ENCODE measurements at regions not wholly inside any gene's neighbourhood (a gene's known extent, or its start where the extent isn't known, plus 50 kb on each side); places are given as distances from the start of the nearest gene placed in this dataset.

DNA sequence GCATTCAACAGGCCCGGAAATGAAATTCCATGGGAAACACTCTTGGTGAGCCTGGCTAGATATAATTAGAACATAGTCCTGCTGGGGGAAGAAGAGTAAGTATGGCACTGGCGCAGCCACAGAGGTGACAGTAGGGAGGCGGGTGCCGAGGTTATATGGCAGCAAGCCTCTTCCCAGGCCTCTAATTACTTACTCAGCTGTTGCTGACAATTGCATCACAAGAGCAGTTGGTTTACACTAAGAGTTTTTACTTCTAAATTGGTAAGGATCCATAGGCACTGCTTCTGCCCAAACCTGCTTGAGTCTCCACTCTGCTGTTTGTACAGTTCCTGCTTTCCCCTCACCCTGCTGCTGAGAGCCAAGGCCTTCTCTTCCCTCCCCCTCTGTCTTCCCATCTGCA, 93.3 kb upstream of the DUSP5 start:
- intact Hi-C loops (cut with micrococcal nuclease; ENCODE audit: unreplicated experiment): no loop called here
- H3K4me3 ChIP-seq (replicated peaks in 1 of 3; ENCODE audit: insufficient read depth in 1 of 3, low read depth in 2 of 3, low read length in 3 of 3): no peak overlapping the region
- POLR2A ChIA-PET: no interaction called here
- ATAC-seq (no peak), FAIRE-seq (no peak), DNase-seq (ENCODE audit: low spot score) (no peak)
- H3K79me2 ChIP-seq (ENCODE audit: insufficient read depth, low read length): no peaks in the 10 kb centered on the region
- 43% methylated on average over 4 of the region's 4 CpGs for WGBS (ENCODE audit: low lambda C conversion rate)
- no peaks in the 10 kb centered on the region; a peak in 1 of 5 replicates for H3K27me3 ChIP-seq (ENCODE audit: control insufficient read depth in 1 of 2, insufficient read depth in 2 of 2, low read length in 2 of 2)
- H3K36me3 ChIP-seq (replicated peaks in 1 of 2; ENCODE audit: control insufficient read depth in 1 of 2, insufficient read depth in 2 of 2, low read length in 2 of 2): no peaks in the 10 kb centered on the region
- no peak overlapping the region for H3K9ac ChIP-seq (ENCODE audit: insufficient read depth, low read depth, low read length)
- H4K20me1 ChIP-seq (ENCODE audit: insufficient read depth, low read length): no peaks in the 10 kb centered on the region
- no peak overlapping the region for H3K27ac ChIP-seq (ENCODE audit: extremely low read length, insufficient read depth, low read length)
- no peak overlapping the region for H2AFZ ChIP-seq (ENCODE audit: low read length)
- CTCF ChIA-PET (ENCODE audit: low intra/inter-chr PET ratio, low total read pairs): no interaction called here
- in situ Hi-C loops (cut with HindIII; ENCODE audit: extremely low pct_ligation_motif_present, low pct_unique_long_range_greater_than_20kb): no loop called here
- no TSS peak for BruUV-seq (replicated peaks)
- H3K9me3 ChIP-seq (ENCODE audit: low read length): no peaks in the 10 kb centered on the region
- TF ChIP-seq YY1 (IDR thresholded peaks at IDR 0.05; ENCODE audit: insufficient read depth, insufficient replicate concordance, low read depth, low read length): no peak
- no peak for TF ChIP-seq HNF4A (CRISPR knock-in tag; IDR thresholded peaks at IDR 0.05)
- no peak for TF ChIP-seq STAT5B (CRISPR knock-in tag; IDR thresholded peaks at IDR 0.05)
- TF ChIP-seq ZNF816 (CRISPR knock-in tag; IDR thresholded peaks at IDR 0.05; ENCODE audit: borderline replicate concordance): no peak
- no peak for TF ChIP-seq DNMT3B (CRISPR knock-in tag; conservative IDR thresholded peaks at IDR 0.05)
- TF ChIP-seq, protein P1, sequence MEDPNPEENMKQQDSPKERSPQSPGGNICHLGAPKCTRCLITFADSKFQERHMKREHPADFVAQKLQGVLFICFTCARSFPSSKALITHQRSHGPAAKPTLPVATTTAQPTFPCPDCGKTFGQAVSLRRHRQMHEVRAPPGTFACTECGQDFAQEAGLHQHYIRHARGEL (CRISPR knock-in tag; IDR thresholded peaks at IDR 0.05): no peak
- TF ChIP-seq, protein P2, sequence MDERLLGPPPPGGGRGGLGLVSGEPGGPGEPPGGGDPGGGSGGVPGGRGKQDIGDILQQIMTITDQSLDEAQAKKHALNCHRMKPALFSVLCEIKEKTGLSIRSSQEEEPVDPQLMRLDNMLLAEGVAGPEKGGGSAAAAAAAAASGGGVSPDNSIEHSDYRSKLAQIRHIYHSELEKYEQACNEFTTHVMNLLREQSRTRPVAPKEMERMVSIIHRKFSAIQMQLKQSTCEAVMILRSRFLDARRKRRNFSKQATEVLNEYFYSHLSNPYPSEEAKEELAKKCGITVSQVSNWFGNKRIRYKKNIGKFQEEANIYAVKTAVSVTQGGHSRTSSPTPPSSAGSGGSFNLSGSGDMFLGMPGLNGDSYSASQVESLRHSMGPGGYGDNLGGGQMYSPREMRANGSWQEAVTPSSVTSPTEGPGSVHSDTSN (CRISPR knock-in tag; IDR thresholded peaks at IDR 0.05): no peak
- TF ChIP-seq ZMAT3 (CRISPR knock-in tag; conservative IDR thresholded peaks at IDR 0.05): no peak
- no peak for TF ChIP-seq ARNT (IDR thresholded peaks at IDR 0.05)
- TF ChIP-seq, protein P3, sequence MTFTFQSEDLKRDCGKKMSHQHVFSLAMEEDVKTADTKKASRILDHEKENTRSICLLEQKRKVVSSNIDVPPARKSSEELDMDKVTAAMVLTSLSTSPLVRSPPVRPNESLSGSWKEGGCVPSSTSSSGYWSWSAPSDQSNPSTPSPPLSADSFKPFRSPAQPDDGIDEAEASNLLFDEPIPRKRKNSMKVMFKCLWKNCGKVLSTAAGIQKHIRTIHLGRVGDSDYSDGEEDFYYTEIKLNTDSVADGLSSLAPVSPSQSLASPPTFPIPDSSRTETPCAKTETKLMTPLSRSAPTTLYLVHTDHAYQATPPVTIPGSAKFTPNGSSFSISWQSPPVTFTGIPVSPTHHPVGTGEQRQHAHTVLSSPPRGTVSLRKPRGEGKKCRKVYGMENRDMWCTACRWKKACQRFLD (CRISPR knock-in tag; IDR thresholded peaks at IDR 0.05; ENCODE audit: borderline replicate concordance): no peak
- TF ChIP-seq ZNF614 (CRISPR knock-in tag; IDR thresholded peaks at IDR 0.05; ENCODE audit: borderline replicate concordance): no peak
- TF ChIP-seq, protein P4, sequence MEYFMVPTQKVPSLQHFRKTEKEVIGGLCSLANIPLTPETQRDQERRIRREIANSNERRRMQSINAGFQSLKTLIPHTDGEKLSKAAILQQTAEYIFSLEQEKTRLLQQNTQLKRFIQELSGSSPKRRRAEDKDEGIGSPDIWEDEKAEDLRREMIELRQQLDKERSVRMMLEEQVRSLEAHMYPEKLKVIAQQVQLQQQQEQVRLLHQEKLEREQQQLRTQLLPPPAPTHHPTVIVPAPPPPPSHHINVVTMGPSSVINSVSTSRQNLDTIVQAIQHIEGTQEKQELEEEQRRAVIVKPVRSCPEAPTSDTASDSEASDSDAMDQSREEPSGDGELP (IDR thresholded peaks at IDR 0.05; ENCODE audit: borderline replicate concordance, low read depth): no peak
- no peak for TF ChIP-seq THYN1 (CRISPR knock-in tag; IDR thresholded peaks at IDR 0.05; ENCODE audit: borderline replicate concordance, low read depth)
- TF ChIP-seq TOPORS (CRISPR knock-in tag; IDR thresholded peaks at IDR 0.05): no peak
- TF ChIP-seq ZEB1 (IDR thresholded peaks at IDR 0.05; ENCODE audit: insufficient replicate concordance, low read depth): no peak
- no peak for TF ChIP-seq SNAI1 (CRISPR knock-in tag; IDR thresholded peaks at IDR 0.05; ENCODE audit: borderline replicate concordance)
- no peak for TF ChIP-seq SP1 (IDR thresholded peaks at IDR 0.05)
- TF ChIP-seq SP1 (CRISPR knock-in tag; IDR thresholded peaks at IDR 0.05): no peak
- TF ChIP-seq, protein P5, sequence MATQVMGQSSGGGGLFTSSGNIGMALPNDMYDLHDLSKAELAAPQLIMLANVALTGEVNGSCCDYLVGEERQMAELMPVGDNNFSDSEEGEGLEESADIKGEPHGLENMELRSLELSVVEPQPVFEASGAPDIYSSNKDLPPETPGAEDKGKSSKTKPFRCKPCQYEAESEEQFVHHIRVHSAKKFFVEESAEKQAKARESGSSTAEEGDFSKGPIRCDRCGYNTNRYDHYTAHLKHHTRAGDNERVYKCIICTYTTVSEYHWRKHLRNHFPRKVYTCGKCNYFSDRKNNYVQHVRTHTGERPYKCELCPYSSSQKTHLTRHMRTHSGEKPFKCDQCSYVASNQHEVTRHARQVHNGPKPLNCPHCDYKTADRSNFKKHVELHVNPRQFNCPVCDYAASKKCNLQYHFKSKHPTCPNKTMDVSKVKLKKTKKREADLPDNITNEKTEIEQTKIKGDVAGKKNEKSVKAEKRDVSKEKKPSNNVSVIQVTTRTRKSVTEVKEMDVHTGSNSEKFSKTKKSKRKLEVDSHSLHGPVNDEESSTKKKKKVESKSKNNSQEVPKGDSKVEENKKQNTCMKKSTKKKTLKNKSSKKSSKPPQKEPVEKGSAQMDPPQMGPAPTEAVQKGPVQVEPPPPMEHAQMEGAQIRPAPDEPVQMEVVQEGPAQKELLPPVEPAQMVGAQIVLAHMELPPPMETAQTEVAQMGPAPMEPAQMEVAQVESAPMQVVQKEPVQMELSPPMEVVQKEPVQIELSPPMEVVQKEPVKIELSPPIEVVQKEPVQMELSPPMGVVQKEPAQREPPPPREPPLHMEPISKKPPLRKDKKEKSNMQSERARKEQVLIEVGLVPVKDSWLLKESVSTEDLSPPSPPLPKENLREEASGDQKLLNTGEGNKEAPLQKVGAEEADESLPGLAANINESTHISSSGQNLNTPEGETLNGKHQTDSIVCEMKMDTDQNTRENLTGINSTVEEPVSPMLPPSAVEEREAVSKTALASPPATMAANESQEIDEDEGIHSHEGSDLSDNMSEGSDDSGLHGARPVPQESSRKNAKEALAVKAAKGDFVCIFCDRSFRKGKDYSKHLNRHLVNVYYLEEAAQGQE (IDR thresholded peaks at IDR 0.05; ENCODE audit: borderline replicate concordance in 1 of 2, low read depth in 1 of 2, low read length in 2 of 2): no peak
- TF ChIP-seq SYNCRIP (IDR thresholded peaks at IDR 0.05; ENCODE audit: insufficient read depth, low read depth, low read length): no peak
- peaks cover 11% of the 10 kb centered on the region for H3K4me1 ChIP-seq (ENCODE audit: insufficient read depth, low read length)
- H3K4me2 ChIP-seq (ENCODE audit: low read depth, low read length): no peak overlapping the region

Data from HepG2 (cell line).